ENCODE measurements at regions not wholly inside any gene's neighbourhood (a gene's known extent, or its start where the extent isn't known, plus 50 kb on each side); places are given as distances from the start of the nearest gene placed in this dataset.

- no peak for DNase-seq (ENCODE audit: low read depth, low spot score)
These were observed 270.8 kb upstream of the ACTBL2 start for GRCh38 chr5:57753446-57753845.

- no peak for DNase-seq (ENCODE audit: low read depth, low spot score)
These were observed 269.1 kb upstream of the ACTBL2 start for GRCh38 chr5:57751710-57752109.

- no peak for DNase-seq (ENCODE audit: low read depth, low spot score)
These were observed 268.3 kb upstream of the ACTBL2 start for GRCh38 chr5:57750891-57751290.

- no peak for DNase-seq (ENCODE audit: low read depth, low spot score)
These were observed 267.7 kb upstream of the ACTBL2 start for GRCh38 chr5:57750282-57750681.

- DNase-seq (ENCODE audit: low read depth, low spot score) = no peak
These were observed 266.8 kb upstream of the ACTBL2 start for GRCh38 chr5:57749396-57749795.

- no peak for DNase-seq (ENCODE audit: low read depth, low spot score)
These were observed 263.4 kb upstream of the ACTBL2 start for GRCh38 chr5:57745700-57746651.

GRCh38 chr5:57745029-57745428, 262.4 kb upstream of the ACTBL2 start:
- DNase-seq (ENCODE audit: low read depth, low spot score) = no peak

- DNase-seq (ENCODE audit: low read depth, low spot score) = no peak
These were observed 258.7 kb upstream of the ACTBL2 start for GRCh38 chr5:57741336-57741735.

GRCh38 chr5:57738787-57739186, 256.2 kb upstream of the ACTBL2 start:
- DNase-seq (ENCODE audit: low read depth, low spot score) = no peak

GRCh38 chr5:57738301-57738700, 255.7 kb upstream of the ACTBL2 start:
- no peak for DNase-seq (ENCODE audit: low read depth, low spot score)

- no peak for DNase-seq (ENCODE audit: low read depth, low spot score)
These were observed 254.1 kb upstream of the ACTBL2 start for GRCh38 chr5:57736716-57737115.

GRCh38 chr5:57735279-57736153, 252.9 kb upstream of the ACTBL2 start:
- peak; percentile 27 for DNase-seq (ENCODE audit: low read depth, low spot score)

GRCh38 chr5:57734296-57734695, 251.7 kb upstream of the ACTBL2 start:
- no peak for DNase-seq (ENCODE audit: low read depth, low spot score)

- DNase-seq (ENCODE audit: low read depth, low spot score) = no peak
These were observed 245.0 kb upstream of the ACTBL2 start for GRCh38 chr5:57727591-57727990.

GRCh38 chr5:57725658-57726504, 243.3 kb upstream of the ACTBL2 start:
- DNase-seq (ENCODE audit: low read depth, low spot score) = no peak

- DNase-seq (ENCODE audit: low read depth, low spot score) = no peak
These were observed 242.2 kb upstream of the ACTBL2 start for GRCh38 chr5:57724836-57725235.

GRCh38 chr5:57721226-57721625, 238.6 kb upstream of the ACTBL2 start:
- DNase-seq (ENCODE audit: low read depth, low spot score) = no peak

- DNase-seq (ENCODE audit: low read depth, low spot score) = no peak
These were observed 238.0 kb upstream of the ACTBL2 start for GRCh38 chr5:57720656-57721055.

GRCh38 chr5:57719216-57719615, 236.6 kb upstream of the ACTBL2 start:
- no peak for DNase-seq (ENCODE audit: low read depth, low spot score)

- DNase-seq (ENCODE audit: low read depth, low spot score) = no peak
These were observed 235.5 kb upstream of the ACTBL2 start for GRCh38 chr5:57718155-57718554.

- DNase-seq (ENCODE audit: low read depth, low spot score) = no peak
These were observed 234.9 kb upstream of the ACTBL2 start for GRCh38 chr5:57717555-57717954.

GRCh38 chr5:57716661-57717060, 234.1 kb upstream of the ACTBL2 start:
- DNase-seq (ENCODE audit: low read depth, low spot score) = no peak
